Caco-2 (cell line): ENCODE measurements at regions not wholly inside any gene's neighbourhood (a gene's known extent, or its start where the extent isn't known, plus 50 kb on each side); places are given as distances from the start of the nearest gene placed in this dataset.

Source experiments
- BruUV-seq: library from RNA; stranded (reverse); fragments of 400-500 nt; replicated peaks from 2 replicates; lab custom pipeline; 2021; lab: Mats Ljungman, UMichigan
- CTCF ChIA-PET: fragments of 300-600 bp; sonication (Branson Sonifier 250); formaldehyde crosslinking; loops from one replicate; lab custom pipeline; 2022; ENCODE audit warnings: antibody characterized with exemption; lab: Charles Lee
- POLR2A ChIA-PET: fragments of 300-600 bp; sonication (Branson Sonifier 250); formaldehyde crosslinking; loops from one replicate; lab custom pipeline; 2022; ENCODE audit warnings: antibody characterized with exemption; lab: Charles Lee
- DNase-seq, 2 experiments: peaks; one replicate each; pipeline versions ENCODE4 v3.0.0 to v3.0.0-alpha.2; 2020 to 2022
- H3K27me3 ChIP-seq: replicated peaks from 2 replicates; pipeline ENCODE4 v1.6.0; 2011; ENCODE audit warnings: low read length; ENCODE audit not compliant: control insufficient read depth, insufficient read depth
- H3K36me3 ChIP-seq: 2 replicates; pipeline ENCODE4 v1.5.1; 2011; ENCODE audit warnings: low read length; ENCODE audit not compliant: control insufficient read depth, insufficient read depth
- H3K4me1 ChIP-seq: fragments of 250-450 bp; sonication (Bioruptor Pico); 2 replicates; pipeline ENCODE4 v1.5.1; 2020; ENCODE audit warnings: mild to moderate bottlenecking
- H3K4me3 ChIP-seq: 2 replicates; pipeline ENCODE4 v1.5.1; 2011; ENCODE audit warnings: low read depth, mild to moderate bottlenecking, control low read depth, low read length
- H3K9me3 ChIP-seq: fragments of 250-450 bp; sonication (Bioruptor Pico); 2 replicates; pipeline ENCODE4 v1.5.1; 2020; ENCODE audit warnings: mild to moderate bottlenecking, moderate library complexity
- H3K27ac Mint-ChIP-seq: one replicate; pipeline ENCODE4 v1.8.0; 2022; ENCODE audit warnings: mixed read lengths; ENCODE audit not compliant: unreplicated experiment
- H3K27me3 Mint-ChIP-seq: one replicate; pipeline ENCODE4 v1.8.0; 2022; ENCODE audit warnings: mixed read lengths; ENCODE audit not compliant: insufficient read depth, unreplicated experiment
- H3K36me3 Mint-ChIP-seq: one replicate; pipeline ENCODE4 v1.8.0; 2022; ENCODE audit warnings: mild to moderate bottlenecking, mixed read lengths; ENCODE audit not compliant: insufficient read depth, unreplicated experiment
- H3K4me1 Mint-ChIP-seq: one replicate; pipeline ENCODE4 v1.8.0; 2022; ENCODE audit warnings: low read depth, mixed read lengths; ENCODE audit not compliant: unreplicated experiment
- H3K4me3 Mint-ChIP-seq: one replicate; pipeline ENCODE4 v1.8.0; 2022; ENCODE audit warnings: mild to moderate bottlenecking, moderate library complexity, mixed read lengths; ENCODE audit not compliant: unreplicated experiment
- H3K9me3 Mint-ChIP-seq: one replicate; pipeline ENCODE4 v1.8.0; 2022; ENCODE audit warnings: mixed read lengths; ENCODE audit not compliant: unreplicated experiment
- intact Hi-C: fragments of 100-400 bp; cut with micrococcal nuclease; formaldehyde crosslinking; loops from one replicate; pipeline ENCODE4 v1.10.0; 2022; ENCODE audit not compliant: unreplicated experiment
- TF ChIP-seq, protein P1 (sequence below), 2 experiments: fragments of 200-600 bp in 1 of 2; IDR thresholded peaks; 1 replicate in 1 of 2; 2 replicates in 1 of 2; pipeline versions ENCODE4 v1.5.1 to v1.8.0; 2011 to 2022; ENCODE audit warnings: antibody characterized with exemption in 1 of 2, control low read depth in 1 of 2, inconsistent platforms in 1 of 2, low read depth in 1 of 2, low read length in 1 of 2, mild to moderate bottlenecking in 1 of 2, moderate library complexity in 1 of 2; ENCODE audit not compliant: insufficient read depth in 1 of 2, severe bottlenecking in 1 of 2, unreplicated experiment in 1 of 2

DNA sequence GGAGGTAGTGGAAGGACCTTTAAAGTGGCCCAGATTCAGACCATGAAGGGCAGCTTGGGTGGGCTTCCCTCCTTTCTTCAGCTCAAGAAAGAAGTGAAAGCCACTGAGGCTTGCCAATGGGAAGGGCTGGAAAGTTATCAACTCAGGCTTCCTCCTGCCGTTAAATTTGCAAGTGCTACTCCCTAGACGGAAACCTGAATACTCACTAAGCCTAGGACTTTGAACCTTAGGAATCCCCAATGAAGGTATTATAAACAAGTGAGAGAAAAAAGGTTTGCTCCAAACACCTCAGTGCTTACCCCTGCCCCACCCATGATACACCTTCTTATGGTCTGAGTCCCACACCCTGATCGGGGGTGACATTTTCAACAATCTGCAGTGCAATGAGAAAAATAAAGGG, 396.4 kb downstream of the SHQ1 start:
- H3K4me1 ChIP-seq: peaks cover 37% of the 10 kb centered on the region
- H3K4me3 ChIP-seq: no peak overlapping the region
- H3K27me3 ChIP-seq: no peaks in the 10 kb centered on the region
- ChIA-PET CTCF (no interaction called here), POLR2A (no interaction called here)
- TF ChIP-seq, protein P1, sequence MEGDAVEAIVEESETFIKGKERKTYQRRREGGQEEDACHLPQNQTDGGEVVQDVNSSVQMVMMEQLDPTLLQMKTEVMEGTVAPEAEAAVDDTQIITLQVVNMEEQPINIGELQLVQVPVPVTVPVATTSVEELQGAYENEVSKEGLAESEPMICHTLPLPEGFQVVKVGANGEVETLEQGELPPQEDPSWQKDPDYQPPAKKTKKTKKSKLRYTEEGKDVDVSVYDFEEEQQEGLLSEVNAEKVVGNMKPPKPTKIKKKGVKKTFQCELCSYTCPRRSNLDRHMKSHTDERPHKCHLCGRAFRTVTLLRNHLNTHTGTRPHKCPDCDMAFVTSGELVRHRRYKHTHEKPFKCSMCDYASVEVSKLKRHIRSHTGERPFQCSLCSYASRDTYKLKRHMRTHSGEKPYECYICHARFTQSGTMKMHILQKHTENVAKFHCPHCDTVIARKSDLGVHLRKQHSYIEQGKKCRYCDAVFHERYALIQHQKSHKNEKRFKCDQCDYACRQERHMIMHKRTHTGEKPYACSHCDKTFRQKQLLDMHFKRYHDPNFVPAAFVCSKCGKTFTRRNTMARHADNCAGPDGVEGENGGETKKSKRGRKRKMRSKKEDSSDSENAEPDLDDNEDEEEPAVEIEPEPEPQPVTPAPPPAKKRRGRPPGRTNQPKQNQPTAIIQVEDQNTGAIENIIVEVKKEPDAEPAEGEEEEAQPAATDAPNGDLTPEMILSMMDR (IDR thresholded peaks at IDR 0.05; ENCODE audit: insufficient read depth in 1 of 2, low read depth in 1 of 2, low read length in 1 of 2, severe bottlenecking in 1 of 2, unreplicated experiment in 1 of 2): no peak
- H3K36me3 ChIP-seq: no peaks in the 10 kb centered on the region
- Mint-ChIP-seq H3K4me1 (peaks cover 31% of the 10 kb centered on the region), H3K9me3 (no peaks in the 10 kb centered on the region), H3K27ac (no peak overlapping the region), H3K4me3 (no peak overlapping the region), H3K27me3 (no peaks in the 10 kb centered on the region), H3K36me3 (peaks cover 12% of the 10 kb centered on the region)
- DNase-seq: no peak
- intact Hi-C loops: no loop called here
- BruUV-seq: no TSS peak
- H3K9me3 ChIP-seq: no peaks in the 10 kb centered on the region; the same call in 1 of the 2 replicates

DNA sequence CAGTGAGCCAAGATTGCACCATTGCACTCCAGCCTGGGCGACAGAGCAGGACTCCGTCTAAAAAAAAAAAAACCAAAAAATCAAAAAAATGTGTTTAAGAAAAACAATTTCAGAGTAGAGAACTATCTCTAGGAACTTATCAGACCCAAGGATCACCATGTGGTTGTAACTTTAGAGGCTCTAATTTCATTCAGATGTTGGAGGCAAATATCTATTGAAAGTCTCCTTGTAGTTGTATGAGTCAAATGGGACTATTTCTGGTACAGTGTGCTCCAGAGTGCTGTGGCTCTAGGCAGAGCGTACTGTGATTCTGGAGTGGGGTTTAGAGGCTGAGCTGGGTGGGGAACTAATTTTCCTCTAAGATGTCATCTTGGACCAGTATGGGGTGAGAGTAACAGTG, 398.7 kb downstream of the SHQ1 start:
- H3K36me3 Mint-ChIP-seq: peaks cover 19% of the 10 kb centered on the region
- H3K9me3 Mint-ChIP-seq: no peaks in the 10 kb centered on the region
- Histone ChIP-seq H3K36me3 (no peaks in the 10 kb centered on the region), H3K9me3 (no peaks in the 10 kb centered on the region; the same call in 1 of the 2 replicates), H3K4me1 (peaks cover 37% of the 10 kb centered on the region), H3K4me3 (no peak overlapping the region), H3K27me3 (no peaks in the 10 kb centered on the region)
- no TSS peak for BruUV-seq
- H3K27me3 Mint-ChIP-seq: no peaks in the 10 kb centered on the region
- peaks cover 44% of the 10 kb centered on the region for H3K4me1 Mint-ChIP-seq
- no peak overlapping the region for H3K27ac Mint-ChIP-seq
- POLR2A ChIA-PET: no interaction called here
- CTCF ChIA-PET: no interaction called here
- no peak for DNase-seq
- TF ChIP-seq, protein P1 (IDR thresholded peaks at IDR 0.05; ENCODE audit: insufficient read depth in 1 of 2, low read depth in 1 of 2, low read length in 1 of 2, severe bottlenecking in 1 of 2, unreplicated experiment in 1 of 2): no peak
- H3K4me3 Mint-ChIP-seq: no peak overlapping the region
- intact Hi-C loops: loop anchor here (5.0 kb wide), 1 partner anchor 67 kb away; no protein-coding TSS in a partner anchor

DNA sequence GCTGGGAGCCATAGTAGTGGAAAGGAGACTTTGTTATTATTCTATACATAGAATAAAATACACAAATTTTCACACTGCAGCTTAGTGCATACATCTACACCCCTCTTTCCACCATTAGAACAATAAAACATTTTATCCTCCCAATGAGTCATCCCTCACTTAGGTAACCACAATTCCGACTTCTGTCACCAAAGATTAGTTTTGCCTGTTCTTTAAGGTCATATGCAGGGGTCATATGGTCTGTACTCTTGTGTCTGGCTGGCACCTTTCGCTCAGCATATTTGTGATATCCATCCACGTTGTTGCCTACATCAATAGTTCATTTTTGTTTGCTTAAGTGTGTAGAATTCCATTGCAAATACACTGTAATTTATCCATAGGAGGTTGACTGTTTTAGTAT, 399.4 kb downstream of the SHQ1 start:
- no peaks in the 10 kb centered on the region for H3K27me3 ChIP-seq
- ChIA-PET POLR2A (interaction anchor here (0.8 kb wide), 1 partner anchor 515 kb away, joined by 3 read pairs; no protein-coding TSS in a partner anchor), CTCF (no interaction called here)
- no peaks in the 10 kb centered on the region; the same call in 1 of the 2 replicates for H3K9me3 ChIP-seq
- H3K27me3 Mint-ChIP-seq: no peaks in the 10 kb centered on the region
- peaks cover 24% of the 10 kb centered on the region for H3K36me3 Mint-ChIP-seq
- H3K4me1 ChIP-seq: peaks cover 44% of the 10 kb centered on the region
- peaks cover 51% of the 10 kb centered on the region for H3K4me1 Mint-ChIP-seq
- no peaks in the 10 kb centered on the region for H3K9me3 Mint-ChIP-seq
- TF ChIP-seq, protein P1 (IDR thresholded peaks at IDR 0.05; ENCODE audit: insufficient read depth in 1 of 2, low read depth in 1 of 2, low read length in 1 of 2, severe bottlenecking in 1 of 2, unreplicated experiment in 1 of 2): no peak
- no TSS peak for BruUV-seq
- no peak overlapping the region for H3K4me3 ChIP-seq
- intact Hi-C loops: loop anchor here (5.0 kb wide), 1 partner anchor 67 kb away; no protein-coding TSS in a partner anchor
- no peak overlapping the region for H3K27ac Mint-ChIP-seq
- DNase-seq: no peak
- H3K4me3 Mint-ChIP-seq: no peak overlapping the region
- H3K36me3 ChIP-seq: no peaks in the 10 kb centered on the region
